ENCODE measurements at regions not wholly inside any gene's neighbourhood (a gene's known extent, or its start where the extent isn't known, plus 50 kb on each side); places are given as distances from the start of the nearest gene placed in this dataset.

GRCh38 chr4:65120287-65120686, 550.0 kb downstream of the EPHA5 start:
- DNase-seq: no peak

GRCh38 chr4:65102419-65102818, 567.9 kb downstream of the EPHA5 start:
- no peak for DNase-seq

- DNase-seq: no peak
These were observed 573.7 kb downstream of the EPHA5 start for GRCh38 chr4:65096630-65097029.

DNA sequence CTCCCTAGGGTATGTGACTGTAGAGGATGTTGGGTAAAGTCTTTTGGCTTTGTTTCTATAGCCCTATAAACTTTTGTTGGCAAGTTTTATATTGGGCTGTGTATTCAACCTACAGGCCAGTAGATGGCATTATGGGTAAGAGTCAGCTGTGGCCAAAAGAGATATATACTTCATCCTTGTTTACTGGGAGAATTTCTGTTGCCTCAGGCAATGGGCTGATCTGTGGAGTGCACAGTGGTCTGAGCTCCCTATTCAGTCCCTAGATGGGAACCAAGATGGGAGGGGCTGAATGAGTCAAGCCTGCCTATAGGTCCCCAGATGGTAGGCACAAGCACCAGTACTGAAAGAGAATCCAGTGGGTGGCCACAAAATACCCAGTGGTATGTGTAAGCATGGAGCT, 580.6 kb downstream of the EPHA5 start:
- DNase-seq: no peak

DNA sequence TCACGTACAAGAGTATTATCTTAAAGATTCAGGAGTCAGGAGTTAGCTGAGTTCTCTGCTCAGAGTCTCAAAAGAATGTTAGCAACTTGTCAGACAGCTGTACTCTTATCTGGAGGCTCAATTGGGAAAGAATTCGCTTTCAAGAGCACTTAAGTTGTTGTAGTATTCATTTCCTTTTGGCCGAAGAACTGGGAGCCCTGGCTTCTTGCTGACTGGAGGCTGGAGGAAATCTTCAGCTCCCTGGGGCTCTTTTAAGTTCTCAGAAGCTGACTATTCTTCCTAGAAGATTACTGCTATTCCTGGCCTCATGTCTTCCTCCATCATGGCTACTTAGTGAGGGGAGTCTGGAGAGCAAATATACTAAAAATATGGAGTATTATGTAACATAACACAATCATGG, 587.2 kb downstream of the EPHA5 start:
- DNase-seq: no peak

DNA sequence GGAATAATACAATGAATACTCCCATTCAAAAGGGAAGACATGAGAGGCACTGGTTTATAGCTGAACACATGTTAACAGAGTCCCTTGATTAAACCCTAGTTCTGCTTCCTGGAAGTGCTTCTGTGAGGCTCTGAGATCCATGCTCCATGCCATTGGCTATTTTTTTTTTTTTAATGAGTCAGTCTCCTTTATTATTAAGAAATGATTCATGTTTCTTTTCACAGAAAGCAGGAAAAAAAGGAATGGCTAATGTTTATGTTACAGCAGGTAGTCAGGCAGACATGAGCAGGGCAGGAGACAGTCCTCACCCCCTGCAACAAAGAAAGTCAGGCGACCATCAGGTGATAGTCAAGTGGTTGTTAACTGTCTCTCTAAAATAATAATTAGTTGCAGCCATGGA, 598.7 kb downstream of the EPHA5 start:
- no peak for DNase-seq

DNA sequence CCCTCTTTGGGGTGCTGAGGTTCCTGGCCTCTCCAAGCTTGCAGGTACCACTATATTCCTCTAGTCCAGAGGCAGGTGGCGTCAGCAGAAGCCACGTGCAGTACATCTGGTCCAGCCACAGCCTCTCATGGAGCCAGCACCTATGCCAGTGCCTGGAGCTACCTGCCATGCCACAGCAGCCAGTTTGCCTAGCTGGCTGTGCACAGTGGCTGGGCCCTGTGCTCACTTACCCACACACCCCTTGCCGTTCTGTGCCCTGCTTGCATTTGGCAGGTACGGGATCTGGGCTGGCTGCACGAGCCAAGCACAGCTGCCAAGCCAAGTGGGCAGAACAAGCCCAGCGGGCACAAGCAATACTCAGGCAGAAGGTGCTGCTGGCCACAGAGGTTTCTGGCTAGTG, 601.1 kb downstream of the EPHA5 start:
- DNase-seq: no peak

DNA sequence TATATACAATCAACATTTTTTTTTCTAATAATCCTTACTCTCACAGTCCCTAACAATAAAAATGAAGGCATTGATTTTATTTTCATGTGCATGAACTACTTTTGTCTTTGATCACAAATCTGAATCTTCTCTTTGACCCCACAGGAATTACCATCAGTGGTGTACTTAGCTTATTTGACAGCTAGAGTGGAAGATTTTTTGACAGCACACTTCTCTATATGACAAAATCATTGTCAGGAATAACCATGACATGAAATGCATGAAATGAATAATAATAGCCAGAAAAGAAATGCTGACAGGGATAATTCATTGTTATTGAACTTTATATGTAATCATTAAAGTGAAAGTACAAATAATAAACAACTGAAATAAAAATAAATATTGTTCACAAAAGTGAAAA, 604.2 kb downstream of the EPHA5 start:
- DNase-seq: no peak

GRCh38 chr4:65063601-65064000, 606.7 kb downstream of the EPHA5 start:
- no peak for DNase-seq

GRCh38 chr4:65050786-65051185, 619.5 kb downstream of the EPHA5 start:
- DNase-seq: no peak

GRCh38 chr4:65046192-65047133, 623.8 kb downstream of the EPHA5 start:
- DNase-seq: no peak

DNA sequence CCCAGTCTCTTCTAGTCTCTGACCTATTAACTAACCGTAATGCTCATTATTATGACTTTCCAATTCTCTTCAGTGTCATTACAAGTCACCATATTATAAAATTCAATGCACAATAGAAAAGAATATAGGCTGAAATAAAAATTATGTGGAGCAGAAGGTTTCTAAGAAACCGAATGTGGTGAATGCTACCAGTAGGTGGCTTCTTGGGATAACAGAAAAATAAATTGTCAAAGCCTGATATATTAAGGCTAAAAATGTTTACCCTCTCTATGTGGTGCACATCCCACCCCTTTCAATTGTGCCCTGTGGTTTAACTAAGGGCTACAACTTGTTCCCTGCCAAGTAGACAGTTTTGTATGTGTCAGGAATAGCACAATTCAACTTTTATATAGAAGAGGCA, 624.6 kb upstream of the TECRL start:
- no peak for DNase-seq

GRCh38 chr4:65028592-65028991, 619.3 kb upstream of the TECRL start:
- no peak for DNase-seq

- DNase-seq: no peak
These were observed 614.8 kb upstream of the TECRL start for GRCh38 chr4:65023883-65024670.

GRCh38 chr4:65023081-65023480, 613.8 kb upstream of the TECRL start:
- no peak for DNase-seq

GRCh38 chr4:65021737-65022136, 612.5 kb upstream of the TECRL start:
- DNase-seq: no peak

DNA sequence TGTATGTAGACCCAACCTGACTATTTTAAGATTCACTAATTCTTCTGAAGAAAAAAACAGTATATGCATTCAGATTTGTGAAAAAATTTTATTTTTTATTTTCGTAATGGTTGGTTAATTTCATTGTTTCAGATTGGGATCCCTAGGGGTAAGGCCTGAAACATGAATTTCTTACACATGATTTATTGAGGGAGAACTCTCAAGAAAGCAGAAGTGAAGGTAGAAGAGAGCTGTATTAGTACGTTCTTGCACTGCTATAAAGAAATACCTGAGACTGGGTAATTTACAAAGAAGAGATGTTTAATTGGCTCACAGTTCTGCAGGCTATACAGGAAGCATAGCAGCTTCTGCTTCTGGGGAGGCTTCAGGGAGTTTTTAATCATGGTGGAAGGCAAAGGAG, 611.9 kb upstream of the TECRL start:
- no peak for DNase-seq

DNA sequence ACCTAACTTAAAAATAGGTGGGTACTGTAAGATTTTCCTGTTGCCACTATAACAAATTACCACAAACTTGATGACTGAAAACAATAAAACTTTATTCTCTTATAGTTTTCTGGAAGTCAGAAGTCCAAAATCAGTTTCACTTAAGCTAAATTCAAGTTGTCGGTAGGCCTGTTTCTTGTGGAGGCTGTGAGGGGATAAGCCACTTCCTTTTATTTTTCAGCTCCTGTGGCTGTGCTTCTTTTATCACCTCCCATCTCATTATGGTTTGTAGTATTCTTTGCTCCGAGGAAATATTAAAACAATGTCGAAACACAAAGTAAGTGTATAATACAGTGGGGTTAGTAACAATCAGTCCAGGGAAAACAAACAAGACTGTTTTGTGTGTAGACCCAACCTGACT, 610.5 kb upstream of the TECRL start:
- no peak for DNase-seq

- no peak for DNase-seq
These were observed 609.1 kb upstream of the TECRL start for GRCh38 chr4:65018313-65018712.

GRCh38 chr4:65014078-65014477, 604.8 kb upstream of the TECRL start:
- DNase-seq: no peak

DNA sequence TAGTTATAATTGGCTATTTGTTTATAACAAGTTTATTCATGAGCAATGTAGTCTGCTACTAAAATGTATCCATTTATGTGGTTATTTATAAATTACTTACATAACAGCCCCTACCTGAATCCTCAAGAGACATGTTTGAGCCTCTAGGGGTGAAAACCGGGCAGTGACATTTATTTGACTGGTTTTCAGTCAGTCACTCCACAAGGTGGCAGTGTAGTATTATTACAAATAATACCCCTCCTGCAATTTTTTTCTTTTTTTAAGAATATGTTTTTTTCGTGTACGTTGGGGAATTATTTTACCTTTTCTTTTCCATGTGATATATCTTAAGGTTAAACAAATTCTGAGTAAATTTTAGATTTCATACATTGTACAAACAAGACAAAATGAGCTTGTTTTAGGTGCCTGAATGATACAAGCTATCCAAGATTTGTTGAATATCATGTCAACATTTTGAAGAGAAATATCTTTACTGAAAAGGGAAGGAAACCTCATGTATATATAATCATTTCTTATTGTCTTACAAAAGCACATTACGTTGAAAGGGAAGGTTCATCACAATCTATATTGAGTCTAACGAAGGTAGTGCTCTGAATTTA, 598.7 kb upstream of the TECRL start:
- no peak for DNase-seq

- no peak for DNase-seq
These were observed 565.9 kb upstream of the TECRL start for GRCh38 chr4:64975177-64975576.

GRCh38 chr4:64969081-64969480, 559.8 kb upstream of the TECRL start:
- DNase-seq: no peak

GRCh38 chr4:64967286-64967685, 558.0 kb upstream of the TECRL start:
- DNase-seq: no peak
